K562 (cell line): ENCODE measurements at regions not wholly inside any gene's neighbourhood (a gene's known extent, or its start where the extent isn't known, plus 50 kb on each side); places are given as distances from the start of the nearest gene placed in this dataset.

ENCODE experiments used
- ELF1 ChIP-seq: fragments of 200-800 bp; sonication (Bioruptor generic); IDR thresholded peaks from 2 replicates; pipeline ENCODE4 v1.6.1; 2016; ENCODE audit warnings: missing genetic modification characterization, missing compliant biosample characterization
- GMEB1 ChIP-seq: fragments of 250-450 bp; sonication (Bioruptor Pico); IDR thresholded peaks from 2 replicates; pipeline ENCODE4 v1.4.0; 2020; ENCODE audit warnings: mild to moderate bottlenecking
- HDAC1 ChIP-seq, 2 experiments: fragments of 450-650 bp; IDR thresholded peaks; 2 replicates each; pipeline ENCODE4 v1.6.1; 2016 to 2017; ENCODE audit warnings: inconsistent platforms in 1 of 2, mild to moderate bottlenecking in 1 of 2, moderate library complexity in 1 of 2
- HMGN3 ChIP-seq: IDR thresholded peaks from 2 replicates; pipeline ENCODE4 v1.6.1; 2011; ENCODE audit warnings: borderline replicate concordance, low read depth, mild to moderate bottlenecking, mixed read lengths, low read length; ENCODE audit not compliant: insufficient read length; ENCODE audit errors: extremely low read depth
- MYC ChIP-seq, 2 experiments: fragments of 250-450 bp in 1 of 2; sonication (Bioruptor Pico) in 1 of 2; IDR thresholded peaks; 2 replicates each; pipeline versions ENCODE4 v1.5.1 to v1.6.1; 2012 to 2021; ENCODE audit warnings: low read depth in 2 of 2, borderline replicate concordance in 1 of 2, improper control_type of control experiment in 1 of 2, low read length in 1 of 2, mild to moderate bottlenecking in 1 of 2, moderate library complexity in 1 of 2
- TRIM25 ChIP-seq: fragments of 450-650 bp; IDR thresholded peaks from 2 replicates; pipeline ENCODE4 v1.7.0; 2016; ENCODE audit warnings: borderline replicate concordance
- ZFPM2 ChIP-seq: fragments of 250-450 bp; sonication (Bioruptor Pico); IDR thresholded peaks from 2 replicates; pipeline ENCODE4 v1.5.1; 2022; ENCODE audit warnings: mild to moderate bottlenecking
- ZNF143 ChIP-seq: sonication (generic); formaldehyde crosslinking; IDR thresholded peaks from 2 replicates; pipeline ENCODE4 v1.9.0; 2022; ENCODE audit warnings: mild to moderate bottlenecking, missing genetic modification reagents
- ZNF224 ChIP-seq: sonication (generic); formaldehyde crosslinking; IDR thresholded peaks from 2 replicates; pipeline ENCODE4 v1.8.0; 2022; ENCODE audit warnings: mild to moderate bottlenecking, missing genetic modification reagents
- ZNF583 ChIP-seq: fragments of 250-450 bp; sonication (Bioruptor Pico); IDR thresholded peaks from 2 replicates; pipeline ENCODE4 v1.4.0; 2020

DNA sequence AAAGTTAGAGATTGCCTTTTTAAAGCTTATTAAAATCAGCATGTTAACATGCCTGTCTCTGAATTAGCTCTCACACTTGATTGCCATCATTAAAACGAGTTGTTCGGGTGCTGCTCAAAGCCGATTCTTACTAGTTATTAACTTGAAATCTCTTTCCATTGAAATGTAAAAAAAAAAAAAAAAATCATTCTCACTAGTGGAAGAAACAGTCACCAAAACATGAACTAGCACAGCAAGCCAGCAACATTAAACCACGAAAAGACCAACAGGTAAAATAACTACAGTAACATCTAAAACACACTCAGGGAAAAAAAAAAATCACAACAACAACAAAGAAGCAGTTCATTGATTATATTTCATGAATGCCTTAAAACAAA is 264.5 kb downstream of the MEIS1 start (continued):
- TF ChIP-seq GMEB1 (CRISPR knock-in tag) (no peak), ZNF583 (CRISPR knock-in tag) (no peak), HMGN3 (no peak), MYC (IDR thresholded peaks at IDR 0.05; ENCODE audit: low read depth, low read length) (no peak), MYC (CRISPR knock-in tag; IDR thresholded peaks at IDR 0.05; ENCODE audit: borderline replicate concordance, low read depth) (no peak), TRIM25 (no peak), HDAC1 (IDR thresholded peaks at IDR 0.05) (no peak), ZNF224 (CRISPR knock-in tag) (no peak), ELF1 (tag) (no peak), ZNF143 (CRISPR knock-in tag) (no peak), ZFPM2 (CRISPR knock-in tag) (no peak)
